GM18507 (cell line): ENCODE measurements at regions not wholly inside any gene's neighbourhood (a gene's known extent, or its start where the extent isn't known, plus 50 kb on each side); places are given as distances from the start of the nearest gene placed in this dataset.
A peak's percentile ranks its signal among the peaks of the same experiment; 100 is the strongest.

Experiments used
- DNase-seq: peaks from one replicate; pipeline ENCODE4 v3.0.0; 2011; ENCODE audit warnings: low read depth; ENCODE audit not compliant: insufficient read length; ENCODE audit errors: extremely low spot score
- FAIRE-seq: peaks from 2 replicates; lab custom pipeline; 2011; peaks lifted over from hg19 to GRCh38; lab: Jason Lieb, UNC

DNA sequence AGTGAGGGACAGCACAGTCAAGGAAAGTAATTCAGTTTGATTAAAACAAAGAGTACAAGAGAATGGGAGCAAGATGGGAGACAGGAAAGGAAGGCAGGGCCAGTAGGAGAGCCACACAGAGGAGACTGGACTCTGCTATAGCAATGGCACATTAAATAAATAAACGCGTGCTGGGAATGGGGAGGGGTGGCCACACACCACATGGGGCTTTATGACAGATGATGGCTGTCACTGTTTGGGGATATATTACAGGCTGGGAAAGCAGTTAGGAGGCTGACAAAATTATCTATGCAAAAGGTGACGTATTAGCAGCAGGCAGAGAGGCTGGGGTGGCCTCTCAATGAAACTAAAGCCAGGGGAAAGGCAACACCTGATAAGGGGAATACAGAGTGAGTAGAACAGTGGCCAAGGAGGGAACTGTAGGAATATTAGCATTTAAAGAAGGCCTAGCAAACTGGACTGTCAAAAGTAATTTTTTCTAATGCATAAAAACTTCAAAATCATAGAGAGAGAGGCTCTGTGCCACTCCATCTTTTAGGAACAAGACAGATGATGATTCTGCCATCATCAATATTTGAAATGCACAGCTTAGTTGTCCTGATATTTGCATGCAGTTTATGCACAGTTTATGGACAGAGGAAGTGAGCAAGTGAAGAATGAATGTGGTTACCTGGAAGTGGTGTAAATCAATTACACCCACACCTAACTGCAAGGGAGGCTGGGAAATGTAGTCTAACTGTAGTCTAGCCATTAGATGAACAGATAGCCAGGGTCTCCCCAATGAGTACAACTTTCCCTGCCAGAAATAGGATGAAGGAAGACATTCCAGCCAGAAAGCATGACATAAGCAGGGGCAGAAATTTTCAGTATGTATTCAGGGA, 346.5 kb downstream of the FOXO1 start:
- no peak for DNase-seq

DNA sequence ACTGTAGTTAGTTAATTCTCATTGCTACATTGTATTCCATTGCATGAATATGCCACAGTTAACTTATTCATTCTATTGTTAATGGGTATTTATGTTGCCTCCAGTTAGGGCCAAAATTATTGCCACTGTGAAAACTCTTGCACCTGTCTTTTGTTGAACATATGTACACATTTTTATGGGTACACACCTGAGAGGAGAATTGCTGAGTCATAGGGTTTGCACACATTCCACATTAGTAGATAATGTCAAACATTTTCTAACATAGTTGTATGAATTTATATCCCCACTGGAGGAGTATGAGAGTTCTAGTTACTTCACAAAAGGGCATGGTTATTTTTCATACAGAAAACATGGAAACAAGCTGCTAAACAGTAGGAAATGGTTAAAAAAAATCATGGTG, 338.4 kb downstream of the FOXO1 start:
- DNase-seq: no peak
- FAIRE-seq: no peak

More for the DNA sequence above, 346.5 kb downstream of the FOXO1 start:
- FAIRE-seq: no peak

DNA sequence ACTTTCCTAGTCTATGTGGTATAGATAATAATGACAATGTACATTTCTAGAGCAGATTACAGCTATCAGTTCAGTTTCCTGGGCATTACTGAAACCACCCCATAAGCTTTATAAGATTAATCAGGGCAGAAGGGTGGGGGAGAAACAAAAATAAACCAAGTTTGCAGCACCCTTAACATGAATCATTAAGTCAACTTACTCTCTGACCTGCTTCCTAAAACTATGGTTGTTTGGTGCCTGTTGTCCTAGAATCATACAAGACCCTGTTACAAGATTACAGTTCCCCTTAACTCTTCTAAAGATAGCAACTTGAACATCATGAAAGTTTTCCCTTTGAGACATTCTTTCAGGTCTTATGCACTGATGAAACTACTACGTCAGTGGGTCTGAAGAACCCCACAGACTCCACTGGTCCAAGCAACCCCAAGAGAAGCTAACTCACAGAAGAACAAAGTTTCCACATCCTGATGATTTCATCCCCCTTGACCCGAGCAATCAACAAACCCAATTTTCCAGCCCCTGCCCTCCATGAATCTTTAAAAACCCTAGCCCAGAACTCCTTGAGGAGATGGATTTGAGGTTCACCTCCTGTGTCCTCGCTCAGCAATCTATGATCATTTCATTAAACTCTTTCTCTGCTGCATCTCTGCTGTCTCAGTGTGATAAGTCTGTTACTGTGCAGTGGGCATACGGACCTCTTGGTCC, 336.5 kb downstream of the FOXO1 start:
- DNase-seq (no peak), FAIRE-seq (peak; percentile 35)

DNA sequence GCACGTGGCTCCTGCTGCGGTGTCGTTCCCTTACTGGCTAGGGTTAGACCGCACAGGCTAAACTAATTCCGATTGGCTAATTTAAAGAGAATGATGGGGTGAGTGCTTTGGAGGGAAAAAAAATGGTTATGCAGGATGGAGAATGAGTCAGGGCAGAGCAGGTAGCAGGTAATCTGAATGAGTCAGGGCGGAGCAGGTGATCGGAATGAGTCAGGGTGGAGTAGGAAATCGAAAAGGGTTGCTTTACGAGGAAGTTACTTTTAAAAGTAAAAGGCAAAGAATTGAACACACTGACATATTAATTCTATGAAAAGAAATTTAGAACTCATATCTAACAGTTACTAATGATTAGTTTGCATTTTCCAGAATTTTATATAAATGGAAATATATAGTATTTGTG, 335.5 kb downstream of the FOXO1 start:
- DNase-seq: no peak
- FAIRE-seq: no peak

DNA sequence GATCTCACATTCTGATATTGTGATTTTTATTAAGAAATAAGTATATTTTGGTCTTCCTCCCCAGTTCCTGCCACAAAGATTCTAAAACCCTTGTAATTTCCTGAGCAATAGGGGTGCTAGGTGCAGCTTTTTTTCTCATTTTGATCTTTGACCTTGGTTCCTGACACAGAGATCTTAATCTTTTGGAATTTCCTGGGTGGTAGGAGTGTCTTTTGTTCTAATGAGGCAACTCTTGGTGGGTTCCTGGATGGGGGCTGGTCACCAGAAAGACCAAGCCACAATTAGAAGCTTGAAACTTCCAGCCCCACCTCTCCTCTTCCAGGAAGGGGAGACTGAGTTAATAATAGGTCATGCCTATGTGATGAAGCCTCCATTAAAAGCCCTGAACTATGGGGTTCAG, 334.6 kb downstream of the FOXO1 start:
- DNase-seq (no peak), FAIRE-seq (no peak)

DNA sequence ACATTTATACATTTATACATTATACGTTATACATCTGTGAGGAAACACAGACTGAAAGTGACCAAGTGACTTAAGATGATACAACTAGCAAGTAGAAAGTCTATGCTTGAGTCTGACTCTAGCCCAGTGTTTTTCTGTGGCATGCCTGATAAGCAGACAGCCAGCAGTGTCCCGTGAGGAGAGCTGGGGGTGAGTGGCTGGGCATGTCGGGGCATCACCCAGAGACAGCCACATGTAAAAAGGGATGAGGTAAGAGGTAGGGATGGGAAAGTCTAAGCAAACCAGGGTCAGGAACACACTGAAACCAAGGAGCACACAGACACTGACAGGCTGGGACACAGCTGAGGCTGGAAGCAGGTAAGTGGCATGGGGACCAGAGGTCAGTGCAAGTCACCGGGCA, 333.2 kb downstream of the FOXO1 start:
- no peak for FAIRE-seq

DNA sequence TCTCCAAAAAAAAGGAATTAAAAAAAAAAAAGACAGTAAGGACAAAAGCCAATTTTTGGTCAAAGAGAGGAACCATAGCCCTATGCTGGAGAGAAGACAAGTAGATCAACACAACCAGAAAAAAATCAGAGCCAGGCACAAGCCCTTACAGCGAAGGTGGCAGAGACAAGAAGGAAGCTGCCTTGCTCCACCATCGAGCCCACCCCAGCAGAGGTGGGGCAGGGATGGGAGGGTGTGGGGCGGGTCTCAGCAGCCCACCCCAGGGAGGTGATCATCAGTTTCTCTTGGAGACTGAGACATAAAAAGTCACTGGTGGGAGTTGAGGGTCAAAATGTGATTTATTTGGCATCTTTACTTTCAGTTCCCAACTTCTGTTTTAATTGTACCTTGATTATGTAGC, 332.4 kb downstream of the FOXO1 start:
- no peak for DNase-seq
- FAIRE-seq: no peak

More for the DNA sequence above, 333.2 kb downstream of the FOXO1 start:
- DNase-seq: no peak

DNA sequence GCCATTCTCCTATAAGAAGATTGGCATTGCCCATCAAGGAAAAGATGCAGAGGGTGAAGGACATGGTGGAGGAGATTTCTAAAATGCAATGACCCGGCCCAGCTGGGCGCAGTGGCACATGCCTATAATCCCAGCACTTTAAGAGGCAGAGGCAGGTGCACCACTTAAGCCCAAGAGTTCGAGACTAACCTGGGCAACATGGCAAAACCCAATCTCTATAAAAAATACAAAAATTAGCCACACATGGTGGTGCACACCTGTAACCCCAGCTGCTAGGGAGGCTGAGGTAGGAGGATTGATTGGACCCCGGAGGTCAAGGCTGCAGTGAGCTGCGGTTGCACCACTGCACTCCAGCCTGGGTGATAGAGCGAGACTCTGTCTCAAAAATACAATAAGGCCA, 331.8 kb downstream of the FOXO1 start:
- DNase-seq: no peak
- no peak for FAIRE-seq

DNA sequence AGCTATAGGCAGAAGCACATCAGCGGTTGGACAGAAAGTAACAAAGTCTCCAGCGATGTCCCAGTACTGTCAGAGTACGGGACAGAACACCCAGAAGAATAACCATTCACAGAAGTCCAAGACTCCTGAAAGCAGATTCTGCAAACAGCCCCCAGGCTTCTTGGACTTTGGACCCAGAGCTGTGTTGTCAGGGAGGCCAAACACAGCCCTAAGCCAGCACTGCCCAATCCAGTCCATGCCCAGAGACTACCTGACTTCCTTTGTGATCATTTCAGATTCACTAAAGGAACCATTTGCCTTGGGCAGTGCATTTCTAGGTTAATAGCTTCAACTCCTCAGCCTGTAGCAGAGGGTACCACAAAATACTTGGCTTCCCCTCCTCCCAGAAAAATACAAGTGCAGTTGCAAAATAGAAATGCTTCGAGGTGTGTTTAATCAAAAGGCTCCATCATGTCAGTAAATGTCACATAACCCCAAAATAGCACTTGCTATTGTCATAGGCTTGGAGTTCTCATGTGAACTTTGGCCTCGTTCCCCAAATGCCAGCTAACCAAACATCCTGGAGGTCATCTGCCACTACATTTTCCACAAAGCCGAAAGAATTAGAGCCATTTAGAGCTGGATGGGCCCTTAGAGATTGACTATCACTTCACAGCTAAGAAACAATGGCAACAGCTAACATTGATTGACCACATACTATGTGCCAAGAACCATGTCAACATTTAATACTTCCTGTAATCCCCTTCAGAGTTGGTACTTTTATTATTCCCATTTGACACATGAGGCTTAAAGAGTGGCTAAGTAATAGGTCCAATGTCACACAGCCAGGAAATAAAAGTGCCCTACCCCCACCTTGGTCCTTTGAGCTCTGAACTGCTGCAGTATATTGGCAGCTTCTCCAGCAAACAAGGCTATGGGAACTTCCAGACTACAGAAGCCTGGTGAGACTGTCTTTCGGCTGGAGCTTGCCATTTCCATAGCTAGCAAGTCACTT, 329.9 kb downstream of the FOXO1 start:
- FAIRE-seq (no peak), DNase-seq (no peak)

DNA sequence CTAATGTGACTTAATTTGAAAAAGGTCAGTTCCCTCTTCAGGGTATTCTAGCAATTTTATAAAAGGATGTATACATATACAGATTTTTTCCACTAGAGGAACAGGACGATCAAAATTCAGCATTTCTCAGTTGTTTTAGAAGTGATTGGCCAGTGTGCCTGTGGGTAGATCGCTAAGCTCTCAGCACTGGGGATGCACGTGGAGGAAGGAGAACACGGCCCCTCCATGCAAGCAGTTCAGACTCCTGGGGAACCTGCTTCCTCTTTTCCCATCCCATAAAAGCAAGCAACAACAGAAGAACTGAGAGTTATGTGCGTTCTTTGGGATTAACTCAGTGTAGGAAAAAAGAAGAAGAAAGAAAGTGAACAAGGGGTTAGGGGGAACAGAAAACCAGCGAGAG, 328.8 kb downstream of the FOXO1 start:
- no peak for DNase-seq
- no peak for FAIRE-seq

DNA sequence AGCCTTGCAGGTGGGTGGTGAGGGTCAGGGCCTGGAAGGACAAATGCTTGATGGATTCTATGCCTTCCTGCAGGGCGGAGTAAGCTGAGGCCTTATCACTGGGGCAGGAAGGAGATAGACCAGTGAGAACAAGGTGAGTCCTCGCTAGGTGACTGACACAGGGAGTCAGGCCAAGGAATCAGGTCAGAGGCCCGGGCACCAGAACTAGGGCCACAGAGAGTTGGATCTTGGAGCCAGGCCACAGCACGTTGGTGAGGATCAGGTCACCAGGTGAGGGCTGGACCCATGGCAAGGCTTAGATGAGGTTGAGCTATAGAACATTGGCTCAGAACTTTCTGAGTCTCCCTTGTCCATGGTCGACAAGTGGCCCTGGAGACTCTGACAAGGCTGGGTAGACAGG, 328.2 kb downstream of the FOXO1 start:
- FAIRE-seq (no peak), DNase-seq (no peak)

DNA sequence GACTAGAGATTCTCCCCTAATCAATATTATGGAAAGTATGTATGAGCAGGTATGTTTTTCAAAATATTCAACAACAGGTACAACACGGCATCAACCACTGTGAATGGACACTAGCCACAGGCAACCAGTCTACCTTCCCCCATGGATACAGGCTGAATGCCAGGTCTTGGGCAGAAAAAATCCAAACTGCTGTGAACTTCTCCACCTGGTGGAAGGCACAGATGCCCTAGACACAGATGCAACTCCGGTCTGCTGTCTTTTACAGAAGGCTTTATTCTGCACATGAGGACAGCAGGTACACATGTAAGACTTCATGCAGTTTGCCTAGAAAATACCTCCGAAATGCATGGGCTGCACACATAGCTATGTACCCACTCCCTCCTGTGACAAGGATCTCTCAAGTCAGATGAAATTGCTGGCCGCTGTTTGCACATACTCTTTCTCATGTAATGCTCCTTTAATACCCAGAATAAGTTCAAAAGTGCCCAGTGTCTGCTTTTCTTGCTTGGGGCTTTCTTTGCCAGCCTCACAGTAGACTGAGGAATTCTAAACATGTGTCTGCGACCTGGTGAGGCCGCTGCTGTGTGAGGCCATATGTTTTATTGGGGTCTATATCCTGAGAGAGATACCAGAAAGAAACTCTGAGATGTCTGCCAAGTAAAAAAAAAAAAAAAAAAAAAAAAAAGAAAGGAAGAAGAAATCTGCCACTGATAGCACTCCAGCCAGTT, 325.9 kb downstream of the FOXO1 start:
- DNase-seq: no peak
- FAIRE-seq: no peak

DNA sequence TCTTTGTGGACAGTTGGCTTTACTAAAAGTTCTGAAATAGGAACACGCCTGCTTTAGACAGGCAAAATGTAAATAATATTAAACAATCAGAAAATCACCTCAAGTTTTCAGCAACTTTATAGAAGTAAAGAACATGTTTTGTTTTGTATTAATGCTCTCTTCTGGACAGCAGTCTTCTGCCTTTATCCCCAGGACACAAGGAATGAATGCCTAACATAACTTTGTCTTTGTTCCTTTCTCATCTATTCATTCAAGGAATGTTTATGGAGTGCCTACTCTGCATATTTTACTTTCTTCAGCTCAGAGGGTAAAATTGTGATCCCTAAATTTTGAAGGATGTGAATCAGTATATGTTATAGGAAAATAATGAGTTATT, 325.4 kb downstream of the FOXO1 start:
- no peak for FAIRE-seq

DNA sequence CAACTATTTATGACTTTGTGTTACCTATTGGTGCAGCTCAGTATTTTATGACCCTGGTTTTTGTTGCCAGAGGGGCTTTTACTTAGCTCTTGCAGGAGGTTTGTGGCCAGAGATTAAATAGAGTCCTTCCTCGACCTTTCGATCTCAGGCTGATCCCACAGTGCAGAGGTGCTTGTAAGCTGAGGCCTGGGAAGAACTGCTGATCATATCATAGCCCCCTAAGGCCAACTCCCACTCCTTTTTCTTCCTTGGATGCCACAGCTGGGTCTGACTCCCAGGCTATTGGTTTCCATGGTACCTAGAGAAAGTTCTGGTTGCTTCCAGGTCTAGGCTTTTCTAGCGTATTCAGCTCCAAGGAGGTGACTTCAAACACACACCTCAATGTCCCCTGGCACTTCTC, 324.9 kb downstream of the FOXO1 start:
- DNase-seq (no peak), FAIRE-seq (no peak)

More for the DNA sequence above, 325.4 kb downstream of the FOXO1 start:
- no peak for DNase-seq

DNA sequence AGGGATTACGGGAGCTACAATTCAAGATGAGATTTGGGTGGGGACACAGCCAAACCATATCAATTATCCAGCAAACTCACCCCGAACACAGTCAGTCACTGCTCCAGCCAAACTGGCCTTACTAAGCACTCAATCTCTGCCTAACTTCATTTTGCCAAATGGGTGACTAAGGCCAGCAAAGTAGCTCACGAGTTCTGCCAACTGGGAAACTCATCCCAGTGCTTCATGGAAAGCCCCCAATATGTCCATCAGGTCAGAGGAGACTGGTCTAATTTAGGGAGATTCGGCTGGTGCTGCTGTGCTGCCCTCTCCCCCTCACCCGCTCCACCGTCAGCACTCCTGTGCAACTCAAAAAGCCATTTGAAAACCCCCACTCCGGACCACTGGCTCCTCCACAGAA, 324.0 kb downstream of the FOXO1 start:
- DNase-seq (no peak), FAIRE-seq (no peak)

DNA sequence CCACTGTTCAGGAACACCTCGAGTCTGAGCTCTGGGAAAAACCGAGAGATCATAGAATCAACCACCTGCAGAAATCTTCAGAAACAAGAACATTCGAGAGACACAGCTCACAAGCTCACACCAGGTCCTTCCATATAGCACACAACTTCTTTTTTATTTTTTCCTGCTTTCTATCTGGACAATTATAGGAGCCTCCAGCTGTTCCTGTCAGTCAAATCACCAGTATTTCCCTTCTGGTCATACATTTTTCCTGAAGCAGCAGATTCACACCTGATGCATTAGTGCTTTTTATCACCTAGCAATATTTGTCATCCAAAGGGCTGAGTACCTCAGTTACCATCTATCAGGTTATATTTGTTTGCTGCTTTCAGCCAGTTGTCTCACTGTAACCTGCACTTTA, 323.5 kb downstream of the FOXO1 start:
- DNase-seq: no peak
- no peak for FAIRE-seq

DNA sequence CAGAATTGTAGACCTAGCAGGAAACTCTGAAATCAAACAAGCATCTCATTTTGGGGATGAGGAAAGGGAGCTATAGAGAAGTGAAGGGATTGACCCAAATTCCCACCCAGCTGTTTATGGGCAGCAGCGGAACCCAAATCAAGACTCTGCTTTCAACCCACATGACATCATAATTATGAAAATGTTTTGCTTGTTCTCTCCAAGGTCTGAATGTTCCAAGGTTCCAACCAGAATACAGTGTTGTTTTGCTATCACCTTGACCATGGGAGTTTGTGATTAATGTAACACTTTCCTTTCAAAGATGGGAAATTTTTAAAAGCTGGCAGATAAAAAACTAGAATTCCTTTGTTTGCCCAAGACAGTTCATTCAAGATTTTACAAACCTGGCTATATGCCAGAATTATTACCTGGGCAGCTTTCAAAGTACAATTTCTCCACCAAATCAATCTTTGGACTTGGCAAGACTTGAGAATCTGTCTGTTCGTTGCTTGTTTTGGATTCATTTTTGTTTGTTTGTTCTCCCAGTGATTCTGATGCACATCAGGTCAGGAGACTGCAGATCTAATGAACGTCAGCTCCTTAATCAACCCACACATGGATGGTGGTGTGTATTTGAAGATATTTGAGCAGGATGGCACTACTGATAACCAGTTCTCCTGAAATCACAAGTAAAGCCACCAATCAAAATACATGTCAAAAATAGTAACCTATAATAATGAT, 322.7 kb downstream of the FOXO1 start:
- no peak for FAIRE-seq
- no peak for DNase-seq

DNA sequence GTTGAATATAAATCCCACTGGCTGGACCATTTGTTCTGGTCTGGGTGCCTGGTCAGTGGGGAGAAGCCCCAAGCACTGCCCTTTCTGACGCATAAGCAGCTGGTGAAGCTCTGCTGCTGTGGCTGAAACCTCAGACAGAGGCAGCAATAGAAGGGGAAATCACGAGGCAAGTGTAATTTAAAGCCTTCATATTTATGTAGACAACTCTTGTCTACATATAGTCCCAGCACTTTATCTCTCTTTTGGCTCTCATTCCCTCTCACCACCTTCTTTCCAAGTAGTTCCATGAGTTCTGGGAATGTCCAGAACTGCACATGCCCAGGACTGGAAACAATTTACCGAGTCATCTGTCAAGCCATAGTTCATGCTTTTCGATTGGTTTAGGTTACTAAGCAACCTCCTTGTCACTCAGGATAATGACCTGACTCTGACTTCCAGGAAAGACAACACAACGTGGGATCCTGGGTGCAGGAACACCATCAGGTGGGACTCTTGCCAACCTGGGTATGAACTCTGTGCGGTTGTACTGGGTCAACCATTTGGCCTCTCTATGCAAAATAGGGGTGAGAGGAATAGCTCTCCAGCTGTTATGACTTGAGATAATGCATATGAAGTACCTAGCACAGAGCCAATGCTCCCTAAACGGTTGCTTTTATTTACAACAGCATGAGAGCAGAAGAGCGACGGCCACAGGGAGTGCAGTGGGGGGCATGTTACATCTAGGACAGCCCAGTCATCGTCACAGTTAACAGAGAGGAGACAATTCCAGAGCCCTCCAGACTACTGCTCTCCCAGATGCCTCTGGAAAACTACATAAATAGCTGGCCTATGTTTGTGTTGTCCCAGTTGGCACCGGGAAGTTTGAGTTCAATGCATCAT, 321.9 kb downstream of the FOXO1 start:
- FAIRE-seq: no peak
- DNase-seq: no peak
